ENCODE measurements at regions not wholly inside any gene's neighbourhood (a gene's known extent, or its start where the extent isn't known, plus 50 kb on each side); places are given as distances from the start of the nearest gene placed in this dataset.

DNA sequence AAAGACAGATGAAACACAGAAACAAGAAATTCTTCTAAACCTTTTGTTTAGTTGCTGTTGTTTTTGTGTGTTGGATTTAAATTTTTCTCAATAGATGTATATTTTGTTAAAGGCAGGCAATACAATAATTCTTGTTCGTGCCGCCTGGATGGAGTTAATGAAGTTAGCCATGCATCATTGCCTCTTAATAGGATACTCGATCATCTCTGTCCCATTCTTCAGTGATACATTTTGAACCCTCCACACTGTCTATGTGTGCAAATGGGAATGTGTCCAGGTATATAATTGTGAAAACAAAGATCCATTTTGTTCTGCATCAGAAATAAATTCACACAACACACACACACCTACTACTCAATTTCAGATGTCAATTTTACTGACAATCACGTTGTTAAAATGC lies 186.6 kb upstream of the ADAMTS16 start:
- TF ChIP-seq, protein P1, sequence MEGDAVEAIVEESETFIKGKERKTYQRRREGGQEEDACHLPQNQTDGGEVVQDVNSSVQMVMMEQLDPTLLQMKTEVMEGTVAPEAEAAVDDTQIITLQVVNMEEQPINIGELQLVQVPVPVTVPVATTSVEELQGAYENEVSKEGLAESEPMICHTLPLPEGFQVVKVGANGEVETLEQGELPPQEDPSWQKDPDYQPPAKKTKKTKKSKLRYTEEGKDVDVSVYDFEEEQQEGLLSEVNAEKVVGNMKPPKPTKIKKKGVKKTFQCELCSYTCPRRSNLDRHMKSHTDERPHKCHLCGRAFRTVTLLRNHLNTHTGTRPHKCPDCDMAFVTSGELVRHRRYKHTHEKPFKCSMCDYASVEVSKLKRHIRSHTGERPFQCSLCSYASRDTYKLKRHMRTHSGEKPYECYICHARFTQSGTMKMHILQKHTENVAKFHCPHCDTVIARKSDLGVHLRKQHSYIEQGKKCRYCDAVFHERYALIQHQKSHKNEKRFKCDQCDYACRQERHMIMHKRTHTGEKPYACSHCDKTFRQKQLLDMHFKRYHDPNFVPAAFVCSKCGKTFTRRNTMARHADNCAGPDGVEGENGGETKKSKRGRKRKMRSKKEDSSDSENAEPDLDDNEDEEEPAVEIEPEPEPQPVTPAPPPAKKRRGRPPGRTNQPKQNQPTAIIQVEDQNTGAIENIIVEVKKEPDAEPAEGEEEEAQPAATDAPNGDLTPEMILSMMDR (IDR thresholded peaks at IDR 0.05): no peak
- TF ChIP-seq POLR2A (IDR thresholded peaks at IDR 0.05) (no peak), POLR2AphosphoS5 (IDR thresholded peaks at IDR 0.05; ENCODE audit: insufficient read depth in 1 of 2, low read depth in 1 of 2) (no peak)
